AG08396 (cell line): ENCODE measurements at regions not wholly inside any gene's neighbourhood (a gene's known extent, or its start where the extent isn't known, plus 50 kb on each side); places are given as distances from the start of the nearest gene placed in this dataset.
"Not testable (repeated sequence)": the region's sequence is repeated elsewhere in the genome, so short reads cannot be mapped to it uniquely, and the experiment has no call there.

Source experiments
- DNase-seq: peaks from one replicate; pipeline ENCODE4 v3.0.0; 2012; ENCODE audit warnings: low spot score, mixed read lengths

DNA sequence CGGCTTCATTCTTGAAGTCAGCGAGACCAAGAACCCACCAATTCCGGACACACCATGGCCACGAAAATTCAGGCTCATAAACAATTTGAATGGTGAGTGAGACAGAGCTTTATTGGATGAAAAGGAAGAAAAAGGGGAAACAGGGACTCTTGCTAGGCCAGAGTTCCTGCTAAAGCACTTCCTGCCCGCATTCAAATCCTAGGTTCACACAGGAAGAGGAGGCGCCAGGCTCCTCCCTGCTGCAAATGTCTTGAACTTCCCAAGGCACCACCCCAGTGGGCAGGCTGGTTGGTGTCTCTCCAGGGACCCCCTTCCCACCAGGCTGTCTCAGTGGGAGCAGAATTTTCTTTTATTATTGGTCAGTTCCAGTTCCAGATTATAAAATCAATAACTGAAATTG is 121.2 kb downstream of the FSCB start:
- DNase-seq: no peak

DNA sequence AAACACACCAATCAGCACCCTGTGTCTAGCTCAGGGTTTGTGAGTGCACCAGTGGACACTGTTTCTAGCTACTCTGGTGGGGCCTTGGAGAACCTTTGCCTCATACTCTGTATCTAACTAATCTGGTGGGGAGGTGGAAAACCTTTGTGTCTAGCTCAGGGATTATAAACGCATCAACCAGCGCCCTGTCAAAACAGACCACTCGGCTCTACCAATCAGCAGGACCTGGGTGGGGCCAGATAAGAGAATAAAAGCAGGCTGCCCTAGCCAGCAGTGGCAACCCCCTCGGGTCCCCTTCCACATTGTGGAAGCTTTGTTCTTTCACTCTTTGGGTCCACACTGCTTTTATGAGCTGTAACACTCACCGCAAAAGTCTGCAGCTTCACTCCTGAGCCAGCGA is 121.8 kb downstream of the FSCB start:
- DNase-seq: not testable (repeated sequence)

DNA sequence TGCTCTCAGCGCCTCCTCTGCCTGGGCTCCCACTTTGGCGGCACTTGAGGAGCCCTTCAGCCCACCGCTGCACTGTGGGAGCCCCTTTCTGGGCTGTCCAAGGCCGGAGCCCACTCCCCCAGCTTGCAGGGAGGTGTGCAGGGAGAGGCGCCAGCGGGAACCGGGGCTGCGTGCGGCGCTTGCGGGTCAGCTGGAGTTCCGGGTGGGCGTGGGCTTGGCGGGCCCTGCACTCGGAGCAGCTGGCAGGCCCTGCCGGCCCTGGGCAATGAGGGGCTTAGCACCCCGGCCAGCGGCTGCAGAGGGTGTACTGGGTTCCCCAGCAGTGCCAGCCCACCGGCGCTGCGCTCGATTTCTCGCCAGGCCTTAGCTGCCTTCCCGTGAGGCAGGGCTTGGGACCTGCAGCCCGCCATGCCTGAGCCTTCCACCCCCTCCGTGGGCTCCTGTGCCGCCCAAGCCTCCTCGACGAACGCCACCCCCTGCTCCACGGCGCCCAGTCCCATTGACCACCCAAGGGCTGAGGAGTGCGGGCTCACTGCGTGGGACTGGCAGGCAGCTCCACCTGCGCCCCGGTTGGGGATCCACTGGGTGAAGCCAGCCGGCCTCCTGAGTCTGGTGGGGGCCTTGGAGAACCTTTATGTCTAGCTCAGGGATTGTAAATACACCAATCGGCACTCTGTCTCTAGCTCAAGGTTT is 122.3 kb downstream of the FSCB start:
- not testable (repeated sequence) for DNase-seq

DNA sequence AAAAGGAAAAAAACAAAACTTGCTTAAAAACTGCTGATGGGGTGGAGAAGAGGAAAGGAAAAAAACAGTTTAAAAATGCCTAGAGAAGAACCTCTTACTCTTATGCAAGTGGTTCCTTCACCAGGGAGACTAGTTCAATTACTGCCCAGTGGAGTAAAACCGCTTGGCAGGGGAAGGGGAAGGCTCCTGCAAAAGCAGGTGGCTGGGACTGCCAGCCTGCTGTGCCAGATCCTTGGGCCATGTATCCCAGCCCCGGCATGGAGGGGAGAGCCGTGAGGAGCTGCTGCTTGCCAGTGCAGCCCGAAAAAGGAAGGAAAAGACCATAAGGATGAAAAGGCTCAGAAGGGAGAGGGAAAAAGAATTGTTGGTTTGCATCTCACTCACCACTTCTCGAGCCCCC is 123.0 kb downstream of the FSCB start:
- no peak for DNase-seq

DNA sequence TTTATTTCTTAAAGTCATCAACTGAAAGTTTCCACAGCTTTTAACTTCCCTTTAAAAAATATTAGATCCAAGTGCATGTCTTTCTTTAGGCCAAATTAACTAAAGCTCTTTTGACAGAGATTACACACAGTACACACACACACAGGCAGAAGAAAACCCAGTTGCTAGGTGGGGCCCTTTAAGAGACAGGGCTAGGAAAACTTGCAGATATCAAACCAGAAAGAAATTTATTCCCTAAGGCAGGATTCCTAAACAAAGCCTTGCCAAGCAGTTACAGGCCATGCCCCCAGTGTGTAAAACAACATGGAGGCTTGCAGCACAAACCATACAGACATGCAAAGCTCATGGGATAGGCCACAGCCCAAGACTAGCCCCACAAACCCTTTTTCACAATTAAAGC is 123.4 kb downstream of the FSCB start:
- no peak for DNase-seq

DNA sequence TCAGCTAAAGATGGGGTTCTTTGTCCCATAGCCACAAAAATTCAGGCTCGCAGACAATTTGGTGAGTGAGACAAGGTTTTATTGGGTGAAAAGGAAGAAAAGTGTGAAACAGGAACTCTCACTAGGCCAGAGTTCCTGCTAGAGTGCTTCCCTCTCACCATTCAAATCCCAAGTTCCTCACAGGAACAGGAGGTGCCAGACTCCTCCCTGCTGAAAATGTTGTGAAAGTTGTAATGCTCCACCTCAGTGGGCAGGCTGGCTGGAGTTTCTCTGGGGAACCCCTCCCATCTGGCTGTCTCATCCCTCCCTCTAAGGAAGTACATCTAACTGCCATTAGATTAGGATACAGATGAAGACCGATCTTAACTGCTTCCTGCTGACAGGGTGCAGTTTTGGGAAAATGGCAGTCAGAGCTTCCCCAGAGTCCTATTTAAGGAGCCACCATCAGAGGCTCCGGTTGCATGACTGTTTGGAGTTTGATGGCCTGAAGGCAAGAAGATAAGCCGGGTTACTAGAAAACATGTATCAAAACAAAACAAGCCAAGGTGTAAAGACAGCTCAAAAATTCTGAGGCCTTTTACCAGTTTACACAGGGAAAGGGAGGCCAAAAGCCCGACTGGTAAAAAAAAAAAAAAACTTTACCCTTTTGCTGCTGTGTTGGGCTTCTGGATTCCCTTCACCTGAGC is 127.6 kb downstream of the FSCB start:
- DNase-seq: no peak

DNA sequence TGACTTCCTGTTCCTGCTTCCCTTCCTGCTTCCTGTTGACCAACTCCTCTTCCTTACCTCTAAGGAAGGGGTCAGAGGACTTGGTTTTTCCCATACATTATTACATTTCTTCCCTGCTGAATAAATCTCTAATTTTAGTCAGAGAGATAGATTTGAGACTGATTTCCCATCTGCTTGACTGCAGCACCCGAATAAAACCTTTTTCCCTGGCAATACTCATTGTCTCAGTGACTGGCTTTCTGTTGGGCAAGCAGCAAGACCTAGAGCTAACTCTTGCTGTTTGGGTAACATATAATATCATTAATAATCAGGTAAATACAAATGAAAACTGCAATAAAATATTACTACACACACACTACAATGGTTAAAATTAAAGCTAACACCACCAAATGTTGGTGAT is 132.2 kb downstream of the FSCB start:
- no peak for DNase-seq

DNA sequence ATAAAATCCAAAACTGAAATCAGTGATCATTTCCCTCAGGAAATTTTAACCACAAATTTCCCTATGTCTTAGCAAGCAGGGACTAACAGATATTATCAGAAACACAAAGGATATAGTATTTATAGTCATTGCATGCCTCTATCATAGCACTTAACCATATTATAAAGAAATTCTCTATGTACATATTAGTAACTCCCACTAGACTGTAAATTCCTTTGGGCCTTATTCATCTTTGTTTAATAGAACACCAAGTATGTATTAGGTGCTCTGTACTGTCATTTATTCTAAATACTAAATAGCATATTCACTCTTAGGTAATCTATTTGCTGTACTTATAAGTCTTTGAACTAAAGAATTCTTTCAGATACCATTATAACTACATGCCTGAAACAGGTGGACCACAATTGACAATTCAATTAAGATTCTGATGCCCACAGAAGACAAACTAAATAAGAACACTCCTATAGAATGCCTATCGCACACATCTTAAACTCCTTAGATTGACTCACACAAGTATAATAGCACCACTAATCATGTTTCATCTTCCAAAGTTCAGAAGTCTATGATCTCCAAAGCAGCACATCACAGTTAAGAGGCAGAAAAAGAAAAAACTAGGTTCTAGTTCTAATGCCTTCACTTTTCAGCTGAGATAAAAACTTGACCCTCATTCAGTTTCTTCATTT is 134.1 kb downstream of the FSCB start:
- DNase-seq: no peak

DNA sequence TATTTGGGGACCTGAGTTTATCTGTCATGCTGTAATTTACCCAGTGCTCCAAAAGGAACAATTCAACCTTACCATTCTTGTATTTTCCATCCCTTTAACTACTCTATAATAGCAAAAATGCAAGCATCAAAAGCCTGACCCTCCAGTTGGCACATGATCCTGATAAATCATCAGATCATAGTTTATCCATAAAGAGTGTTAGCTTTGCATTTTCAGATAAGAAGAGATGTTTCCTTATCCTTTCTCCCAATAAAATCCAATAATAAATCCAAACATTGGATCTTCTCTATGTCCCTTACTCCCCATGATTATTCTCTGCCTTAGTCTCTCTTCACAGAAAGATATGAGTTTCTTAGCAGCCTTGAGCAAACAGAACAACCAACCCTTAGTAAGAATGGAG is 134.9 kb downstream of the FSCB start:
- no peak for DNase-seq

DNA sequence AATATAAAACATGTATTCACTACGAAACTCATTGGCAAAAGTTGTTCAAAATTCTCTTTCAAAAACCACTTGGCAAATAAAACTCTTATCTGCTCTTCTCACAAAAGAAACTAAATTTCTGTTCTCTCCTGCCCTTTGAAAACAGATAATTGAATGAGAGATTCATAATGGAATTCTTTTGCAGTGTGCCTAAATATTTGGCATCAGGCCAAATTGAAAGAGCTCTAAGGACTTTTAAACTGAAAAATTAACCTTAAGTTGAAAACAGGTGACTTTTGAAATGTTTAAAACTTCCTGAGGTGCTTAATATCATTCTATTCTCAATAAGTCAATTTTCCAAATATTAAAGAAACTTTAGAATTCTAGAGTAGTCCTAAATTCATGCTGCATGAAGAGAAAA is 136.4 kb downstream of the FSCB start:
- DNase-seq: no peak

DNA sequence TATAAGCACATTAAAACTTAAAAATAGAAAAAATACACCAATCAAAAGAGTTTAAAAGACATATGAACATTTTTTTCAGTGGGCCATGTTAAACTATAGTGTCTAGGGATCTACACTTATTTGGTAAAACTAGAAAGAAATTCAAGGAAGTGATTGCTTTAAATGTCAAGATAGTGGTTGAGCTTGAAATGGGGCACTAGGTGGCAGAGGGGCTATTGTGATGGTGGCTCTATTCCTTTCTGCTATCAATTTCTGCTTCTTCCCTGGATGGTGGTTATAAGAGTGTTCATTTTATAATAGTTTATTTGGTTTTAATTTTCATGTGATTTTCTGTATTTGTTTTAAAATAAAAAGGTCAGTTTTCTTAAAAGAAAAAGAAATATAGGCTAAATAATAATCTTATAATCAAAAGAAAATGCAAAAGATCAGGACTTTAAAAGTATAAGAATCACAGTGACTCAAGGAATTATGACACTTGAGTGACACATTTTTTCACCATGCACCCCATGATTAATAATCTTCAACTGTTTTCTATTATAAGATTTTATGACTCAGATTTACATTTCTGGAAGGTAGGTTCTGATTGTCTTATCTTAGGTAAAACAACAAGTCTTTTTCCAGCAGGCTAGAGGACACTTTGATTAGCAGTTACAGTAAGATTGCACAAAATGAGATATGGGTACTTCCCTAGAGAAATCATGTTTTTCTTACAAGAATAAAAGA is 137.5 kb downstream of the FSCB start:
- DNase-seq: no peak

DNA sequence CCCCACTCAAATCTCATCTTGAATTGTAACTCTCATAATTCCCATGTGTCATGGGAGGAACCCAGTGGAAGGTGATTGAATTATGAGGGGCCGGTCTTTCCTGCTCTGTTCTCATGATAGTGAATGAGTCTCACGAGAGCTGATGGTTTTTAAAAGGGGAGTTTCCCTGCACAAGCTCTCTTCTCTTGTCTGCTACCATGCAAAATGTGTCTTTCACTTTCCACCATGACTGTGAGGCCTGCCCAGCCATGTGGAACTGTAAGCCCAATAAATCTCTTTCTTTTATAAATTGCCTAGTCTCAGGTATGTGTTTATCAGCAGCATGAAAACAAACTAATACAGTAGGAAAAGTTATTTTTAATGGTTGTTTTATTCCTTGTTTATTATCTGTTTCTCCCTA is 146.0 kb downstream of the FSCB start:
- no peak for DNase-seq

DNA sequence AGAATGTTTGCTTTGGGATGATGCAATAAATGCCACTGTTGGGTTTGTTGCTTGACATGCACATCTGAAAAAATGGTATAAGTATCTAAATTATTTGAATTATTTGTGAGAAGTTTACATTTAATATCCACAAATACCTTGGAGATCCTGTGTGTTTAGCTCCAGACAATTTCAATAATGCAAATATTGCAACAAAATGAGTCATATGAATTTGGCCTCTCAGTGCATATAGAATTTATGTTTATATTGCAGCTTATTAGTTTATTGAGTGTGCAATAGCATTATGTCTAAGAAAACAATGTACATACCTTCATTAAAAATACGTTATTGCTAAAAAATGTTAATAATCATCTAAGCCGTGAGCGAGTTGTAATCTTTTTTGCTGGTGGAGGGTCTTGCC is 153.3 kb downstream of the FSCB start:
- DNase-seq: no peak

DNA sequence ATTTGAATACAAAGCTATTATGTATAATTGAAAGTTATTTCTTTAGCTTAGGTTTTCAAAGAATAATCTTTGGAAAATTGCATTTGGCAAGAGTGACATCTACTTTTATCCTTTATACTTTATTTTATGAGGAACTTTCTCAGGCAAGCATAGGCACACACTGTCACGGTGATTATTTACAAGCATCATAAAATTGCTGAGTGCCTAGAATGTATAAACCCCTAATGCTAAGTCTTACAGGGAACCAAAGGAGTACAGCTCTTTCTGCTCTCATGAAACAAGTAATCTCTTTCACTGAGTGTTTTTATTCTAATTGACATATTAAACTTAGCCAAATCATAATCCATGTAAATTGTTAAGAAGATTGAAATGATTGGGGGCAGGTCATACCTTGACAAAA is 154.9 kb downstream of the FSCB start:
- no peak for DNase-seq

DNA sequence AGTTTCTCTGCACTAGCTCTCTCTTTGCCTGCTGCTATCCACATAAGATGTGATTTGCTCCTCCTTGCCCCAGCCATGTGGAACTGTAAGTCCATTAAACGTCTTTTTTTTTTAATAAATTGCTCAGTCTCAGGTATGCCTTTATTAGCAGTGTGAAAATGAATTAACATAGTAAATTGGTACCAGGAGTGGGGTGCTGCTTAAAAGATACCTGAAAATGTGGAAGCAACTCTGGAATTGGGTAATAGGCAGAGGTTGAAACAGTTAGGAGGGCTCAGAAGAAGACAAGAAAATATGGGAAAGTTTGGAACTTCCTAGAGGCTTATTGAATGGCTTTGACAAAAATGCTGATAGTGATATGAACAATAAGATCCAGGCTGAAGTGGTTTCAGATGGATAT is 159.8 kb downstream of the FSCB start:
- DNase-seq: no peak

DNA sequence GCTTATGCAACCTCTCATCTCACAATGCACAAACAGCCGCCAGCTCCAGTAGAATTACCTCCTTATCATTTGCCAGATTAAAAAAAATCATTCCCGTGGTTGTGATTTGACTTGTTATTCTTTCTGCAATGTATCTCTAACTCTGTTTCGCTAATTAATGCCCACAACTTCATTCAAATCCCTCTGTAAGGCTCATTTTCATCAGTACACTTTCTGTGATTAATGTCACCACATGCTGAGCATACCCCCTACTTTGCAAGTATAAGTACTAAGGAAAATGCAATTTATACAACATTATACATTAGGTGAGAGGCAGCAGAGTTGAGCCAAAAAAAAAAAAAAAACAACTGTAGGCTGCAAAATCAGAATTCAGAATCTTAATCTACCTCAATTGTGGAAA is 166.0 kb downstream of the FSCB start:
- no peak for DNase-seq

DNA sequence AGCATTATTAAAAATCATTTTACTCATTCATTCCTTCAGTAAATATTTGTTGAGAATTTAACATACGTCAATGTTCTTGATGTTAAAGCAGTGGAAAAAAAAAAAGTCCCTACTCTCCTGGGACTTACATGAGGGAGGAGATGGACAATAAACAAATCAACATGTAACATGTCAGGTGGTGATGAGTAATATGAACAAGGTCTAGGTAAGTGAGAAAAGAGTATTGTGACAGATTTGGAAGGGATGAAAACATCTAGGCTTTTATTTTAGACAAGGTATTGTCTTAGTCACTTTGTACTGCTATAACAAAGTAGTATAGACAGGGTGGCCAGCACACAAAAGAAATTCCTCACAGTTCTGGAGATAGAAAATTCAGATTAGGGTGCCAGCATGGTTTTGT is 167.2 kb downstream of the FSCB start:
- no peak for DNase-seq

DNA sequence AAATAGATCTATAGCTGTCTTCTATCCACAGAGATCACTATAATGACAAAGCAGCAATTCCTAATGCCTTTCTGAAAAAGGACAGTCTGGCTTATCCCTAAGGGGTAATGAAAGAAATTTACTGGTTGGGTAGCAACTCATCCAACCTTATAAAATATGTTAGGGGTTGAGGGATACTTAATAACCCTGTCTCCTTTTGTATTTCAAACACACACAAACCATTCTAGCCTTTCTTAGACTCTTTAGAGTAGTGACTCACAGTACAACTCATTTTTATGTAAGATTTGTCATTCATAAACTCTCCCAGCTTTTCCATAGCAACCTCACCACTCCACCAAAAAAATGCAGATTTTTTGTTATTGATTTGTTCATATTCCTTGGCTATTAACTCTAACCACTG is 167.9 kb downstream of the FSCB start:
- DNase-seq: no peak

DNA sequence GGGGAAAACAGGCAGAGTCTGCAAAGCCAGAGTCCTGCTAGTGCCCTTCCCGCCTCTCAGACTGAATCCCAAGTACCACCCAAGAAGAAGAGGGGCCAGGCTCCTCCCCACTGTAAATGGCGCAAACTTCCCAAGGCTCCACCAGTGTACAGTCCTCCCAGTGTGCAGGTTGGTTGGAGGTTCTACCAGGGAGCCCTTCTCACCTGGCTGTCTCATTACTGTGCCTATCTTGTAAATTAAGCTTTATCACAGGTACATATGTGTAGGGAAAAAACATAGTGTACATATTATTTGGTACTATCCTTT is 189.7 kb downstream of the FSCB start:
- no peak for DNase-seq

DNA sequence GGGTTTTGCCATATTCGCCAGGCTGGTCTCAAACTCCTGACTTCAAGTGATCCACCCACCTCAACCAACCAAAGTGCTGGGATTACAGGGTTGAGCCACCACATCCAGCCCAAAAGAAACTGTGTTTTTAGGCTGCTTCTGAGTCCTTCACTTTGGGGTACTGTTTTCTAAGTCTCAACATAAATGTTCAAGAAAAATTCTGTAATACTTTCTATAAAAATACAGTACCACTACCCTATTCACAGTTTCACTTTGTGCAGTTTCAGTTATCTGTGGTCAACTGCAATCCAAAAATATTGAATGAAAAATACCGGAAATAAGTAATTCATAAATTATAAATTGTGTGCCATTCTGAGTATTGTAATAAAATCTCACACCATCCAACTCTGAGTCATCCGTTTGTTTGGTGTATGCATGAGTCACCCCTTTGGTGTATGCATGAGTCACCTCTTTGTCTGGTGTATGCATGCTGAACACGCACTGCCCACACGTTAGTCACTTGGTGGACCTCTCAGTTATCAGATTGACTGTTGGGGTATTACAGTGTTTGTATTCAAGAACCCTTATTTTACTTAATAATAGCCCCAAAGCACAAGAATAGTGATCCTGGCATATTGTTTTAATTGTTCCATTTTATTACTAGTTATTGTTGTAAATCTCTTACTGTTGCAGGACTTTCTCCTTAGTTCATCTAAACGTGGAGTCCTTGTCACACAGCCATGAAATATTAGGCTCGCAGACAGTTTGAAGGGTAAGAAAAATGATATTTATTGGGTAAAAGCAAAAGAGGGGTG is 190.2 kb downstream of the FSCB start:
- DNase-seq: peak; percentile 13

DNA sequence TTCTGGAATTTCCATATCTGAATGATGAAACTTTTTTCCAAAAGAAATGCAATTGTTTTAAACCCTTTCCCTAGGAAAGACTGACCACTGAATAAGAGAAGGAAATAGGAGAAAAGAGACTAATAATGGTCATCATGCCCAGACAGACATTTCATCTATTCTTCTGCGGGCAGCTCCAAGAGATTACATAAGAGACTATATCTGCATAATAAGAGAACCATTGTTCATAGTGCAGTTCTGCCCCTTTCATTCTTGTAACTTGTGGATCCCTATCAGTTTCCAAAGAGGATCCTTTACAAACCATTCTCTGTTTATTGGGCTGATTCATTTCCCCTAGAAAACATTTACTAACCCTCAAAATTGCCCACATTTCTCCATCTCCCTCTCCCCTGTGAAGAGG is 197.8 kb downstream of the FSCB start:
- no peak for DNase-seq

DNA sequence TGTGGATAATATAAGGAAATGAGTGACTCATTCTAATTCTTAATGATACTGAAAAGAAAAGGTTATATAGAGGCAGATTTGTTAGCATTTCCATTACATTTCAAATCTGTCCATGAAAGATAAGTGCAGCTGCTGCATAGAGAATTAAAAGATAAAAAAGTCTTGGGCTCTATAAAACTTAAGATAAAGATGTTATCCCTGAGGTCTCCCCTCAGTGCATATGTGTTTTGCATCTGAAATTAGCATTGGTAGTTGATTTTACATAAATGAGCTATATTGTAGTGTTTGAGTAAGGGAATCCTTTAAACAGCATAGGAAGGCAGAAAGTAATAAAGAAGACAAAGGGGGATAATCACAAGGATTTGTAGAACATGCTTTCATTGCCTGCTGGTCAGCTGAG is 206.2 kb downstream of the FSCB start:
- no peak for DNase-seq
